HG02973 (cell line): ENCODE measurements at regions not wholly inside any gene's neighbourhood (a gene's known extent, or its start where the extent isn't known, plus 50 kb on each side); places are given as distances from the start of the nearest gene placed in this dataset.

Experiments
- ATAC-seq: cut with Tn5 transposase; IDR thresholded peaks from one replicate; pipeline ENCODE4 v1.9.1; 2021; ENCODE audit warnings: moderate library complexity; ENCODE audit not compliant: unreplicated experiment

GRCh38 chr2:36060133-36060532 is 295.4 kb upstream of the CRIM1 start:
- ATAC-seq, result no peak

DNA sequence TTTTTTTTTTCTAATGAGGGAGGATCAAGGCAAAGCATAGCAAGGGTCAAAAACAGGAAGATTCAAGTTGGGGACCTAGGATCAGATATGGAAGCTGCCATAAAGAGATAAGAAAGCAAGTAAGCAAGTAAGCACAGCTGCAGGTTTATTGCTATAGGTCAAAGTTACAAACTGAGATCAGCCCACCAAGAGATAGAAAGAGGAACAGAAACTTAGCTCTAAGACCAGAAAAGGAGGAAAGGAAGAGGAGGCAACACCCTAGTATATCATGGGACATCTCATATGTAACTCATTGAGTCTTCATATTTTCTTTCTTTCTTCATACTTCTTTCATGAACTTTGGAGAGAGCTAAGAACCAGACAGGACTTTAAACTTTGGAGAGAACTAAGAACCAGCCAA is 295.9 kb upstream of the CRIM1 start:
- ATAC-seq, result peak; percentile 100

- peak; percentile 37 for ATAC-seq
Observed at GRCh38 chr2:36058953-36059352, 296.6 kb upstream of the CRIM1 start.

DNA sequence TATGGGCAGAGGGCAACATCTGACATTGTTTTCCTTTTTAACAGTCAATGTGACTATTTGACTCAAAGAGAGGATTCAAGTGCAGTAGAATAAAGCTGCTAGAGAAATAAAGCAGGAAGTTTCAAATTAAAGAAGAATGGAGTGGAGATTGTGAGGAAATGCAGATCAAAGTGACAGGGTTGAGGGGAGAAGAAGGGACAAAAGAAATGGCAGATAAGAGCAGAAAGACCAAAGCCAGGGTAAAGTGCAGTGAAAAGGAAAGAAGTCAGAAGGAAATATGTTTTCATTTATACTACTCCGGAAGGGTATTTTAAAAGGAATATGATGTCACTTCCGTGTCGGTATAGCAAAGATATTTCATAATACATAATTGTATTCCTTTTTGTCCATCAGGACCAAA is 297.5 kb upstream of the CRIM1 start:
- ATAC-seq, result no peak

GRCh38 chr2:36052819-36053218 is 302.8 kb upstream of the CRIM1 start:
- no peak for ATAC-seq

GRCh38 chr2:36044411-36044810 is 311.2 kb upstream of the CRIM1 start:
- no peak for ATAC-seq

GRCh38 chr2:36035137-36035536 is 320.4 kb upstream of the CRIM1 start:
- no peak for ATAC-seq

DNA sequence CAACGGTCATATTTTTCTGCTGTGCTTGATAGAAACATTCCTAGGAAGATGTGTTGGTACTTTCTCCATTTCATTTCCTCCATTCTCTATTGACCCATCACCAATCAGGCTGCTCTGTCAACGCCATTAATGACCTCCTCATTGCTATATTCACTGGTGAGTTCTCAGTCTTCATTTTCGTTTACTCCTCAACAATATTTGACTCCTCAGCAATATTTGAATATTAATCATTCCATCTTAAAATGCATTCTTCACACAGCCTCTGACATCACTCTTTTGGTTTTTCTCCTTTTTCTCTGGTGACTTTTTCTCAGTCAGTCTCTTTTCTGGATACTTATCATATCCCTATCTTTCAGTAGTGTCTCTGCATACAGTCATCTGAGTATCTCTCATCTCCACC is 323.5 kb upstream of the CRIM1 start:
- no peak for ATAC-seq

DNA sequence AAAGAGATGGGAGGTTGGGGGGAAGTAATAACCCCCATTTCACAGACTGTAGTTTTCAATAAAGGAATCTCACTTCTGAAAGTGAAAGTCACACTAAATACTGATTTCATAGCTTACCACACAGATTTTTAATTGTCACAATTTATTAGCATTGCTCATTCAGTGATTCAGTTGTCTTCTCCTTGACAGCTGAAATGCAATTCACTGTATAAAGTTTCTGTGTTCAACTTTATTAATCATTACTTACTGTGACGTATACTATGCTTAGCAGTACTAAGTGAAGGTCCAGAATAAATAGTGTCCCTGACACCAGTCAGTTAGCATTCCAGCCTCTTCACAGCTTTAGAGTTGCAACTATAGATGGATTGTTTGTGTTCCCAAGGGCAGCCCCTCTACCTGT is 324.1 kb upstream of the CRIM1 start:
- ATAC-seq, result no peak

- ATAC-seq, result no peak
Observed at GRCh38 chr2:36027616-36028015, 328.0 kb upstream of the CRIM1 start.

DNA sequence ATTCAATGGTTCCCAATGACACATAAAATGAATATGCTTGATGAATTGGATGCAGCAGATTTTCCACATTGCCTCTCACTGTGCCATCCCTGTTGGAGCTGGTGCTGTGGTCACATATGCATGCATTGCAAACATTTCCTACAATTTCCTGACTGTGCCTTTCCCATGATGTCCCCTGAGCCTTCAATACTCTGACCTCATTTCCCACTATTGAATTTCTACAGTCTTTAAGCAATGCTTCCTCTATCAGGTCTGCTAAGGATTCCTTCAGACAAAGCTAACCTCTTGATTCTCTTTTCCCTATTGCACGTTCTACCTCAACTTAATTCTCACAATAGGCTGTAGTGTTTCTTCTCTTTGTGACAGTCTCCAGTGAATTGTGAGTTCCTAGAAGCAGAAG is 342.5 kb upstream of the CRIM1 start:
- no peak for ATAC-seq

DNA sequence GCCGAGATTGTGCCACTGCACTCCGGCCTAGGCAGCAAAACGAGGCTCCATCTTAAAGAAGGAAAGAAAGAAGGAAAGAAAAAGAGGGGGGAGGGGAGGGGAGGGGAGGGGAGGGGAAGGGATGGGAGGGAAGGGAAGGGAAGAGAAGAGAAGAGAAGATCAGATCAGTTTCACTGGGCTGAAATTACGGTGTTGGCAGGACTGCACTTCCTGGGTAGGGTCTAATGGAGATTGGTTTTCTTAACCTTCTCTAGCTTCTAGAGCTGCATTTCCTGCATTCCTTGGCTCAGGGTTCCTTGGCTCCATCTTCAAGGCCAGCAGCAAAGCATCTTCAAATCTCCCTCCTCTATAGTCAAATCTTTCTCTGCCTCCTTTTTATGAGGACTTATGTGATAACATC is 349.1 kb upstream of the CRIM1 start:
- ATAC-seq, result no peak

DNA sequence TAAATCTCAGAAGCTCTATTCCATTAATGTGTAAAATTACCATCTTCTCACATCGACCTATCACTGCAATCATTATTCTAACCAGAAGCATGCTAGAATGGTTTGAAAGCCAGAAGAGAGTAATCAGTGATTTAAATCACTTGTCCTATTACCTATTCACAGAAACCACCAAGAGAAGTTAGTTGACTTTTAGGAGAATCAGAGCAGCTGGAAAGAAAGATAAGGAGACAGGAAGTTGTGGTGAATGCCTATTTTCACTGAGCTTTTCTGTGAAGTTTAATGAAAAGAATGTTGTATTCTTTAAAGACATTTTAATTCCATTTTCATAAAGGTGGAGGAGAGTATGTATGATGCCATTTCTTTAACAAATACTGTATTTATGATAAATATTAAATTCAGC is 352.6 kb upstream of the CRIM1 start:
- no peak for ATAC-seq

DNA sequence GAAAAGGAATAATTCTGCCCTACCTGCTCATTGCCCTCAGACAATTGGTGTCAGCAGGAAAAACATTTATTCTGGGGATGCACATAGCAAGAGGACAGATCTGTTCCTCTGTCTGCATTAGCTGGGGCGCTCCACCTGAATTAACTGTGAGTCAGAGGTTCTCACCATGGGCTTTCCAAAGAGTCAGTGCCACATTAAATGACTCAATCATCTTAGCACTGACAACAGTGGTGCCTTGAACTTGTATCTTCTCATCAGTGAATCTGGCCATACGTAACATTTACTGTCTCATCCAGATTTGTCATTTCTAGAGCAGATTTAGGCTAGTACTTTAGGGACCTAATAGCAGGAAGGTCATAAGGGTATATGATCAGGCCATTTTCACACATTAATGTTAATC is 358.1 kb upstream of the CRIM1 start:
- no peak for ATAC-seq

DNA sequence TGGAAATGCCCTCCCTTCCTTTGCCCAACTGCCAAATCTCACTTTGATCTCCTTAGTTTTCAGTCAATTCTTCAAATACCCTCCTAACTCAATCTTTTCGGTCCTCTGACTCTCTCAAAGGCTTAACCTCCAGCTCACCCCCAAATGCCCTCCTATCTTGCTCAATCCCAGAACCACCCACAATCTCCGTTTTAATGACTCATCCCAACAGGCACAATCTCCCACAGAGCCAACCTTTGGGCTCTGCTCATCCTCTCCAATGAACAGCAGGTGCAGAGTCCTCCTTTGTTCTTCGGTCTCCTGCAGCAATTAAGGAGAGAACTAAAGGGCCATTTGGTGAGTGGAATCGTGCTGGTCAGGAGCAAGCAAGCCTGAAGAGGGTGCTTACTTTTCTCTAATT is 366.1 kb upstream of the CRIM1 start:
- ATAC-seq, result no peak

DNA sequence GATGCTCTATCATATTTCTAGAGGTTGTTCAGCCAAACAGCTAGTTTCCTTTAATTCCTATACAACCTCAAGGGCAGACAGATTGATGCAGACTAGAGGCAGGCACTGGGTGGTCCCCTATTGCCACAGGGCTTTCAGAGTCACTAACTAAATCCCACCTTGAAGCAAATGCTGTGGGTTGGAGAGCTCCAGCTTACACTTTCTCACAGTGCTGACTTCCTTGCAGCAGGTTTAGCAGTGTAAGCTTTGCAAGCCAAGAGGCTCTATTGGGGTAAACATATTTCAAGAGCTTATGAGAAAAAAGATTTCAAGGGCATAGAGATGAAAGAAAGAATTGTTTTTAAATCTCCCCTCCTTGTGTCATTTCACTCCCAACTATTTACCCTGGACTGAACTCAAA is 366.5 kb upstream of the CRIM1 start:
- ATAC-seq, result no peak

GRCh38 chr2:35986871-35987270 is 368.7 kb upstream of the CRIM1 start:
- no peak for ATAC-seq

GRCh38 chr2:35978218-35978617 is 377.4 kb upstream of the CRIM1 start:
- ATAC-seq, result peak; percentile 95

- ATAC-seq, result no peak
Observed at GRCh38 chr2:35976611-35977010, 379.0 kb upstream of the CRIM1 start.

GRCh38 chr2:35973737-35974132 is 381.8 kb upstream of the CRIM1 start:
- ATAC-seq, result no peak

GRCh38 chr2:35973132-35973736 is 382.3 kb upstream of the CRIM1 start:
- peak; percentile 76 for ATAC-seq

GRCh38 chr2:35963824-35964223 is 391.8 kb upstream of the CRIM1 start:
- no peak for ATAC-seq

- ATAC-seq, result no peak
Observed at GRCh38 chr2:35963357-35963756, 392.2 kb upstream of the CRIM1 start.
